ENCODE measurements at regions not wholly inside any gene's neighbourhood (a gene's known extent, or its start where the extent isn't known, plus 50 kb on each side); places are given as distances from the start of the nearest gene placed in this dataset.

GRCh38 chr6:137692308-137692707, 174.8 kb upstream of the TNFAIP3 start:
- TF ChIP-seq CTCF (conservative IDR thresholded peaks at IDR 0.05 in 1 of 2, IDR thresholded peaks at IDR 0.05 in 1 of 2; ENCODE audit: low read depth in 1 of 2, low read length in 2 of 2) (no peak), EZH2 (IDR thresholded peaks at IDR 0.05; ENCODE audit: low read length, missing control alignments) (no peak)
